HEK293 (cell line): ENCODE measurements at regions not wholly inside any gene's neighbourhood (a gene's known extent, or its start where the extent isn't known, plus 50 kb on each side); places are given as distances from the start of the nearest gene placed in this dataset.

ENCODE experiments used
- HIC1 ChIP-seq: fragments of 450-650 bp; formaldehyde crosslinking; IDR thresholded peaks from 2 replicates; pipeline ENCODE4 v1.5.1; 2016; ENCODE audit warnings: missing biosample characterization, missing genetic modification characterization
- HOXA7 ChIP-seq: sonication (generic); formaldehyde crosslinking; IDR thresholded peaks from 2 replicates; pipeline ENCODE4 v1.8.1; 2022; ENCODE audit warnings: missing genetic modification reagents, borderline replicate concordance
- INSM2 ChIP-seq: fragments of 450-650 bp; formaldehyde crosslinking; IDR thresholded peaks from 2 replicates; pipeline ENCODE4 v1.5.1; 2016; ENCODE audit warnings: missing biosample characterization, missing genetic modification characterization
- MEIS1 ChIP-seq: sonication (generic); formaldehyde crosslinking; IDR thresholded peaks from 2 replicates; pipeline ENCODE4 v1.8.1; 2022; ENCODE audit warnings: missing genetic modification reagents, mild to moderate bottlenecking, borderline replicate concordance
- MYNN ChIP-seq: fragments of 450-650 bp; formaldehyde crosslinking; IDR thresholded peaks from 2 replicates; pipeline ENCODE4 v1.5.1; 2016; ENCODE audit warnings: missing biosample characterization, missing genetic modification characterization, borderline replicate concordance
- TSHZ1 ChIP-seq: fragments of 450-650 bp; formaldehyde crosslinking; IDR thresholded peaks from 2 replicates; pipeline ENCODE4 v1.5.1; 2016; ENCODE audit warnings: missing biosample characterization, missing genetic modification characterization, borderline replicate concordance
- ZFP3 ChIP-seq: fragments of 450-650 bp; formaldehyde crosslinking; IDR thresholded peaks from 2 replicates; pipeline ENCODE4 v1.5.1; 2016; ENCODE audit warnings: low read depth, missing biosample characterization, missing genetic modification characterization
- ZIC2 ChIP-seq: fragments of 450-650 bp; formaldehyde crosslinking; IDR thresholded peaks from 2 replicates; pipeline ENCODE4 v1.5.1; 2016; ENCODE audit warnings: missing biosample characterization, missing genetic modification characterization
- ZNF155 ChIP-seq: fragments of 450-650 bp; formaldehyde crosslinking; IDR thresholded peaks from 2 replicates; pipeline ENCODE4 v1.5.1; 2016; ENCODE audit warnings: missing biosample characterization, missing genetic modification characterization
- ZNF174 ChIP-seq: fragments of 450-650 bp; formaldehyde crosslinking; IDR thresholded peaks from 2 replicates; pipeline ENCODE4 v1.5.0; 2017; ENCODE audit warnings: missing biosample characterization, mild to moderate bottlenecking, missing genetic modification characterization
- ZNF184 ChIP-seq: fragments of 450-650 bp; IDR thresholded peaks from 2 replicates; pipeline ENCODE4 v1.5.1; 2018; ENCODE audit warnings: missing biosample characterization, mild to moderate bottlenecking, missing genetic modification characterization
- ZNF214 ChIP-seq: fragments of 450-650 bp; formaldehyde crosslinking; IDR thresholded peaks from 2 replicates; pipeline ENCODE4 v1.5.1; 2017; ENCODE audit warnings: missing biosample characterization, mild to moderate bottlenecking, missing genetic modification characterization, borderline replicate concordance
- ZNF239 ChIP-seq: fragments of 450-650 bp; formaldehyde crosslinking; IDR thresholded peaks from 2 replicates; pipeline ENCODE4 v1.5.1; 2016; ENCODE audit warnings: missing biosample characterization, missing genetic modification characterization
- ZNF266 ChIP-seq: fragments of 450-650 bp; formaldehyde crosslinking; IDR thresholded peaks from 2 replicates; pipeline ENCODE4 v1.5.1; 2016; ENCODE audit warnings: missing biosample characterization, missing genetic modification characterization, low read depth
- ZNF529 ChIP-seq: fragments of 450-650 bp; formaldehyde crosslinking; IDR thresholded peaks from 2 replicates; pipeline ENCODE4 v1.5.1; 2017; ENCODE audit warnings: missing genetic modification characterization, missing biosample characterization; ENCODE audit not compliant: insufficient replicate concordance
- ZNF549 ChIP-seq: fragments of 450-650 bp; IDR thresholded peaks from 2 replicates; pipeline ENCODE4 v1.5.1; 2018; ENCODE audit warnings: missing biosample characterization, missing genetic modification characterization, mild to moderate bottlenecking, inconsistent platforms, moderate library complexity
- ZNF692 ChIP-seq: fragments of 450-650 bp; formaldehyde crosslinking; IDR thresholded peaks from 2 replicates; pipeline ENCODE4 v1.5.1; 2016; ENCODE audit warnings: missing biosample characterization, missing genetic modification characterization
- ZNF76 ChIP-seq: fragments of 450-650 bp; formaldehyde crosslinking; IDR thresholded peaks from 2 replicates; pipeline ENCODE4; 2016; ENCODE audit warnings: low read depth, missing biosample characterization, missing genetic modification characterization, borderline replicate concordance
- ZNF837 ChIP-seq: fragments of 450-650 bp; formaldehyde crosslinking; IDR thresholded peaks from 2 replicates; pipeline ENCODE4 v1.5.1; 2016; ENCODE audit warnings: missing biosample characterization, missing genetic modification characterization
- TF ChIP-seq, protein P1 (sequence below): fragments of 450-650 bp; formaldehyde crosslinking; IDR thresholded peaks from 2 replicates; pipeline ENCODE4 v1.5.1; 2016; ENCODE audit warnings: missing biosample characterization, missing genetic modification characterization
- TF ChIP-seq, protein P2 (sequence below): fragments of 450-650 bp; formaldehyde crosslinking; IDR thresholded peaks from 2 replicates; pipeline ENCODE4 v1.5.1; 2016; ENCODE audit warnings: missing biosample characterization, missing genetic modification characterization
- TF ChIP-seq, protein P3 (sequence below): fragments of 450-650 bp; formaldehyde crosslinking; IDR thresholded peaks from 2 replicates; pipeline ENCODE4 v1.5.1; 2016; ENCODE audit warnings: missing biosample characterization, missing genetic modification characterization, low read depth

GRCh38 chr6:156710479-156710878 is 66.7 kb upstream of the ARID1B start (continued):
- TF ChIP-seq HOXA7 (CRISPR knock-in tag) (no peak), ZNF155 (tag by site-specific recombination) (no peak), MYNN (tag by site-specific recombination) (no peak), ZNF239 (no peak), ZNF76 (tag by site-specific recombination) (no peak), ZNF214 (tag by site-specific recombination) (no peak), ZNF174 (tag by site-specific recombination) (no peak), ZNF692 (tag by site-specific recombination) (peak; percentile 63; the same call in 1 of the 2 replicates), ZFP3 (tag by site-specific recombination) (no peak), MEIS1 (CRISPR knock-in tag) (no peak), ZNF549 (tag by site-specific recombination) (no peak), ZNF184 (tag by site-specific recombination) (no peak), ZNF837 (tag by site-specific recombination) (no peak), ZIC2 (tag by site-specific recombination) (peak; percentile 32; the same call in 1 of the 2 replicates), ZNF529 (tag by site-specific recombination) (no peak), HIC1 (tag by site-specific recombination) (no peak), TSHZ1 (tag by site-specific recombination) (no peak), INSM2 (no peak), ZNF266 (no peak)
- TF ChIP-seq, protein P1, sequence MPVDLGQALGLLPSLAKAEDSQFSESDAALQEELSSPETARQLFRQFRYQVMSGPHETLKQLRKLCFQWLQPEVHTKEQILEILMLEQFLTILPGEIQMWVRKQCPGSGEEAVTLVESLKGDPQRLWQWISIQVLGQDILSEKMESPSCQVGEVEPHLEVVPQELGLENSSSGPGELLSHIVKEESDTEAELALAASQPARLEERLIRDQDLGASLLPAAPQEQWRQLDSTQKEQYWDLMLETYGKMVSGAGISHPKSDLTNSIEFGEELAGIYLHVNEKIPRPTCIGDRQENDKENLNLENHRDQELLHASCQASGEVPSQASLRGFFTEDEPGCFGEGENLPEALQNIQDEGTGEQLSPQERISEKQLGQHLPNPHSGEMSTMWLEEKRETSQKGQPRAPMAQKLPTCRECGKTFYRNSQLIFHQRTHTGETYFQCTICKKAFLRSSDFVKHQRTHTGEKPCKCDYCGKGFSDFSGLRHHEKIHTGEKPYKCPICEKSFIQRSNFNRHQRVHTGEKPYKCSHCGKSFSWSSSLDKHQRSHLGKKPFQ (tag by site-specific recombination) = no peak
- TF ChIP-seq, protein P2, sequence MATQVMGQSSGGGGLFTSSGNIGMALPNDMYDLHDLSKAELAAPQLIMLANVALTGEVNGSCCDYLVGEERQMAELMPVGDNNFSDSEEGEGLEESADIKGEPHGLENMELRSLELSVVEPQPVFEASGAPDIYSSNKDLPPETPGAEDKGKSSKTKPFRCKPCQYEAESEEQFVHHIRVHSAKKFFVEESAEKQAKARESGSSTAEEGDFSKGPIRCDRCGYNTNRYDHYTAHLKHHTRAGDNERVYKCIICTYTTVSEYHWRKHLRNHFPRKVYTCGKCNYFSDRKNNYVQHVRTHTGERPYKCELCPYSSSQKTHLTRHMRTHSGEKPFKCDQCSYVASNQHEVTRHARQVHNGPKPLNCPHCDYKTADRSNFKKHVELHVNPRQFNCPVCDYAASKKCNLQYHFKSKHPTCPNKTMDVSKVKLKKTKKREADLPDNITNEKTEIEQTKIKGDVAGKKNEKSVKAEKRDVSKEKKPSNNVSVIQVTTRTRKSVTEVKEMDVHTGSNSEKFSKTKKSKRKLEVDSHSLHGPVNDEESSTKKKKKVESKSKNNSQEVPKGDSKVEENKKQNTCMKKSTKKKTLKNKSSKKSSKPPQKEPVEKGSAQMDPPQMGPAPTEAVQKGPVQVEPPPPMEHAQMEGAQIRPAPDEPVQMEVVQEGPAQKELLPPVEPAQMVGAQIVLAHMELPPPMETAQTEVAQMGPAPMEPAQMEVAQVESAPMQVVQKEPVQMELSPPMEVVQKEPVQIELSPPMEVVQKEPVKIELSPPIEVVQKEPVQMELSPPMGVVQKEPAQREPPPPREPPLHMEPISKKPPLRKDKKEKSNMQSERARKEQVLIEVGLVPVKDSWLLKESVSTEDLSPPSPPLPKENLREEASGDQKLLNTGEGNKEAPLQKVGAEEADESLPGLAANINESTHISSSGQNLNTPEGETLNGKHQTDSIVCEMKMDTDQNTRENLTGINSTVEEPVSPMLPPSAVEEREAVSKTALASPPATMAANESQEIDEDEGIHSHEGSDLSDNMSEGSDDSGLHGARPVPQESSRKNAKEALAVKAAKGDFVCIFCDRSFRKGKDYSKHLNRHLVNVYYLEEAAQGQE (tag by site-specific recombination) = no peak
- TF ChIP-seq, protein P3, sequence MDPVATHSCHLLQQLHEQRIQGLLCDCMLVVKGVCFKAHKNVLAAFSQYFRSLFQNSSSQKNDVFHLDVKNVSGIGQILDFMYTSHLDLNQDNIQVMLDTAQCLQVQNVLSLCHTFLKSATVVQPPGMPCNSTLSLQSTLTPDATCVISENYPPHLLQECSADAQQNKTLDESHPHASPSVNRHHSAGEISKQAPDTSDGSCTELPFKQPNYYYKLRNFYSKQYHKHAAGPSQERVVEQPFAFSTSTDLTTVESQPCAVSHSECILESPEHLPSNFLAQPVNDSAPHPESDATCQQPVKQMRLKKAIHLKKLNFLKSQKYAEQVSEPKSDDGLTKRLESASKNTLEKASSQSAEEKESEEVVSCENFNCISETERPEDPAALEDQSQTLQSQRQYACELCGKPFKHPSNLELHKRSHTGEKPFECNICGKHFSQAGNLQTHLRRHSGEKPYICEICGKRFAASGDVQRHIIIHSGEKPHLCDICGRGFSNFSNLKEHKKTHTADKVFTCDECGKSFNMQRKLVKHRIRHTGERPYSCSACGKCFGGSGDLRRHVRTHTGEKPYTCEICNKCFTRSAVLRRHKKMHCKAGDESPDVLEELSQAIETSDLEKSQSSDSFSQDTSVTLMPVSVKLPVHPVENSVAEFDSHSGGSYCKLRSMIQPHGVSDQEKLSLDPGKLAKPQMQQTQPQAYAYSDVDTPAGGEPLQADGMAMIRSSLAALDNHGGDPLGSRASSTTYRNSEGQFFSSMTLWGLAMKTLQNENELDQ = no peak
